HG02852 (cell line): ENCODE measurements at regions not wholly inside any gene's neighbourhood (a gene's known extent, or its start where the extent isn't known, plus 50 kb on each side); places are given as distances from the start of the nearest gene placed in this dataset.
"Not testable (repeated sequence)": the region's sequence is repeated elsewhere in the genome, so short reads cannot be mapped to it uniquely, and the experiment has no call there.

Experiments used
- ATAC-seq: cut with Tn5 transposase; IDR thresholded peaks from one replicate; pipeline ENCODE4 v1.9.1; 2021; ENCODE audit warnings: mild to moderate bottlenecking, moderate library complexity; ENCODE audit not compliant: unreplicated experiment

GRCh38 chr19:28319918-28320317 is 893.0 kb downstream of the UQCRFS1 start:
- no peak for ATAC-seq

- ATAC-seq, result no peak
Observed at GRCh38 chr19:28319227-28319626, 893.7 kb downstream of the UQCRFS1 start.

- no peak for ATAC-seq
Observed at GRCh38 chr19:28318469-28319179, 894.3 kb downstream of the UQCRFS1 start.

GRCh38 chr19:28316464-28316863 is 896.5 kb downstream of the UQCRFS1 start:
- no peak for ATAC-seq

DNA sequence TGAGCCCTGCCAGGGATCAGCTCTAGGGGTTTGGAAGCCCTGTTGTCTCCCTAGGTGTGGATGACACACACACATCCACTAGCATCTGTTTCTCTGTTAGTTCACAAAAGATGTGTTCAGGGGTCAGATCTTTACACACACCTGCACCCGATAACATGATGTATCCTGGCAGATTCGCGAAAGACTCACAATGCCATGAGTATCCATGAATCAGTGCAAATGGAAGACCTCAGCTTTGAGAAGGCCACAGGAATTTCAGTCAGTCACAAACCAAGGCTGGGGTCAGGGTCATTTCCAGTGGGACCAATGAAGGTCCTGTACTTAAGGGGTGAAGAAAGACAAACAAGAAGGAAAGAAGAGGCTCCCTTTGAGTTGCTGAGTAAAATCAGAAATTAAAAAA is 898.2 kb downstream of the UQCRFS1 start:
- ATAC-seq, result no peak

DNA sequence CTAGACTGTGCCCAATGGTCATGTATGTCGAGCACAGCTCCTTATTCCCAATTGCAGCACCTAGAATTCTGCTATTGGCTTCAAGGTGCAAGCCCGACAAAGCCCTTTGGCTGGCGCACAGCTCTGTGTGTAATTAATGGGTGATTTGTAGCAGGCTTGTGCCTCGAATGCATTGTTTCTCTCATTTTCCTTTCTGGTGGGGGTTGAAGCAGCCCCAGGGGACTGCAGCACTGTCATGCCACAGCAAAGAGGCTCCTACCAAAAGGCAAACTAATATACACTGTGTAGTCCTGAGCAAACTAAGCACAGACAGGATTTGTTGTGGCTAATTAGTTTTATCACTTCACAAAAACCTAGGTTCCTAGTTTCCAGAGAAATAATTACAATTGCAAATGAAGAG is 898.7 kb downstream of the UQCRFS1 start:
- ATAC-seq, result no peak

DNA sequence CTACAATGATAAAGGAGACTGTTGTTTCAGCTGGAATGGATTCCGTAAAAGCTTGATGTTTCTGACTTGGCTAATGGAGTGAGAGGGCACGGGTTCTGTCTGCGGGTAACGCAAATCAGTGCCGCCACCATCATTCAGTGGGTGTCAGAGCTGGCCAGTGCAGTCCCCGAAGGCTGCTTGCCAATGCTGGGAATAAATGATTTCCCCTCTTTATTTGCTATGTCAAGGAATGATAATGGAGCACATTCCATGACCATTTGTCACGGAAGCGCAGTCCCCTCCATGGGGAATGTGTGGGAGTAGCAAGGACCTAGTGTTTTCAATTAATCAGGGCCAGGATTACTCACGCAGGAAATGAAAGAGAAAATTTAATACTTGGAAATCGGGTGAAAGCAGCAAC is 899.3 kb downstream of the UQCRFS1 start:
- ATAC-seq, result no peak

DNA sequence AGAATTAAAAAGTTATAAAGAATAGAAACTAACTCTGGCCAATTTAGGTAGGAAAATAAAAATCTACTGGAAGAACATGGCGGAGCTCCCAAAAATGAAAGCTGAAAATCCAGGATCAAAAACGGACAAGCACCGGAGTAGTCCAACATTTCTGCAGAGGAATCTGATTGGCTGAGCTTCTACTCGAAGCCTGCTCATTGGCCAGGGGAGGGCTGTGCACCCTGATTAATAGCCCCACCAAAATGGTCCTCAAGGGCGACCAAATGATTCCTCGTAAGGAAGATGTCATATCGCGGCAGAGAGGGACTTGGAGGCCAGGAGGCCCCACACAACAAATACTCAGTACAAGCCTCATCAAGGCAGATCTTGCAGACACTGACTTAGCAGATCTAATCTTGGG is 900.7 kb downstream of the UQCRFS1 start:
- no peak for ATAC-seq

DNA sequence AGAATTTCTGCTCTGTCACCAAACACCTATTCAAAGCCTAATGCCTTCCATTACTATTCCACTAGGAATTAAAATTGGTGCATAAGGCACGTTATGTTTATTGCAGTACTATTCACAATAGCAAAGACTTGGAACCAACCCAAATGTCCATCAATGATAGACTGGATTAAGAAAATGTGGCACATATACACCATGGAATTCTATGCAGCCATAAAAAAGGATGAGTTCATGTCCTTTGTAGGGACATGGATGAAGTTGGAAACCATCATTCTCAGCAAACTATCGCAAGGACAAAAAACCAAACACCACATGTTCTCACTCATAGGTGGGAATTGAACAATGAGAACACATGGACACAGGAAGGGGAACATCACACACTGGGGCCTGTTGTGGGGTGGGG is 902.1 kb downstream of the UQCRFS1 start:
- not testable (repeated sequence) for ATAC-seq

- no peak for ATAC-seq
Observed at GRCh38 chr19:28309070-28309469, 903.9 kb downstream of the UQCRFS1 start.

GRCh38 chr19:28307963-28308362 is 905.0 kb downstream of the UQCRFS1 start:
- ATAC-seq, result no peak

- no peak for ATAC-seq
Observed at GRCh38 chr19:28307487-28307886, 905.5 kb downstream of the UQCRFS1 start.

DNA sequence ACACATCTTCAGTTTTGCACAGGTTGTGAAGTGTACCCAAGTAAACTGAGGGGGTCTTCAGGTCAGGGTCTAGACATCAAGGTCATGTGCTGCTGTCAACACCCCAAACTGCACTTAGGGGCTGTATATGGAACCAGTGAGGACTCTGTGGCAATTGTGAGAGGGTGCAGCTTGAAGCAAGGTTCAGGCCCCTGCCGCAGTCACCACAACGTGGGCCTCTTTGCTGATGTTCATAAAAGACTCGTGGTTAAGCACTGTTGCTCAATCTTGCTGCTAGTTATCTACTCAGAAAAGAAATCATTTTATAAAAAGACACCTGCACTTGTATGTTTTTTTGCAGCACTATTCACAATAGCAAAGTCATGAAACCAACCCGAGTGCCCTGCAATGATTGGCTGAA is 907.4 kb downstream of the UQCRFS1 start:
- no peak for ATAC-seq

GRCh38 chr19:28303502-28303901 is 909.4 kb downstream of the UQCRFS1 start:
- ATAC-seq, result no peak

DNA sequence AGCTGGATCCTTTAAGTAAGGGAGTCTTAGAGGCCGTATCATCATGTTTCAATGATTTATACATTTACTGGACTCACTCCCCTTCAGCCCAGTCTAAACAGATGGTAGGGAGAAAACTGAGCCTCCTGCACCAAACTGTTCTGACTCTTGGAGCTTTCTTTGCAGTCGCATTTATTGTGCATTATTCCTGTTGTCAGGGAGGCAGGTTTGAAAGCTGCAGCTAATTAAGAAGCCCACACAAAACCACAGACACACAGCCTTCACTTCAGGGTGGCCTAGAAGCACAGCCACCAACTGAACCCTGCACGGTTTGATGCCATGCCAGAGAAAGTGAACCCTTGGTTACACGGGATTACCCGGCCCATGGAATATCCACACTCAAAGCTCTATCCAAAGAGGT is 911.0 kb downstream of the UQCRFS1 start:
- ATAC-seq, result no peak

GRCh38 chr19:28301463-28301862 is 911.5 kb downstream of the UQCRFS1 start:
- no peak for ATAC-seq

DNA sequence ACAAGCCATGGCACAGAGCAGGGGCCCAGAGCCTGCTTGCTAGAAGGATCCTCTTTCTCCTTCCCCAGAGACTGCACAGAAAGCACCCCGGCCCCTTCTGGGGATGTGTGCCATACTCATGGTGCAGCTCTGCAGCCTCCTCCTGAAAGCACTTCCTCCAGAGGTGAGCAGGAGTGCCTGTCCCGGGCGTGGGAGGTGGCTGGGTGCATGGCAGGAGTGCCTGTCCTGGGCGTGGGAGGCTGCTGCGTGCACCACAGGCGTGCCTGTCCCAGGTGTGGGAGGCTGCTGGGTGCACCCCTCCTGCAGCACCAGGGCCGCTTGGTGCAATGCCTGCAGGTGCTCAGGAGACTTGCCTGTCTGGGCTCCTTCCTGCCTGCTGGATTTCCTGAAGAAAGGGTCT is 913.3 kb downstream of the UQCRFS1 start:
- ATAC-seq, result no peak

DNA sequence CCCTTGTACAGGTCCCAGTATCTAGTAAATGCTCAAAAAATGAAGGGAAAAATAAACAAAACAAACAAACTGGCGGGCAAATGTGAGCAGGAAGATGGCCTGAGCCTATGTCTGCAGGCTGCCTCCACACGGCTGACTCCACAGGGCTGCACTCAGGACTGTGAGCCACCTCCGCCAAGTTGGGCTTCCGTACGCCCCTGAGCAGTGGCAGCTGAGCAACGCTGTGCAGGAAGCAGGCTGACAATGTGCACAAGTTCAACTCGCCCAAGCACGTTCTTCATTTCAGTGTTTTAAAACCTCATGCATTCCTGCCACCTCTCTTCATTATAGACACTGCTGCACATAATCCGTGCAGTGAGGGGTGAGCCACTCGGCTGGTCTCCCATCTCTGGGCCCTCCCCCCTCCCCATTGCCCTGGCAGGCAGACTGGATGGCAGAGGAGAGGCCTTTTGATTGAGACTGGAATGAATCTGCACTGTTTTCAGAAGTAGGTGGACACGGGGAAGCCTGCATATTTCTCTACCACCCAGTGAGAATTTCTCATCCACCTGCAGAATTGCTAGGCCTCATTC is 915.3 kb downstream of the UQCRFS1 start:
- ATAC-seq, result no peak

DNA sequence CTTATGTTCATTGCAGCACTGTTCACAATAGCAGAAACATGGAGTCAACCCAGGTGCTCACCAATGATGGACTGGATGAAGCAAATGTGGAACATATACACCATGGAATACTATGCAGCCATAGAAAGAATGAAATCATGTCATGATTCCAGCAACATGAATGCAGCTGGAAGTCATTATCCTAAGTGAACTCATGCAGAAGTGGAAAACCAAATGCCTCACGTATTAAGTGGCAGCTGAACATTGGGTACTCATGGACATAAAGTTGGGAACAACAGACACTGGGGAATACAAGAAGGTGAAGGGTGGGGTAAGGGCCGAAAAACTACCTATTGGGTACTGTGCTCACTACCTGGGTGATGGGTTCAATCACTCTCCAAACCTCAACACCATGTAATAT is 915.9 kb downstream of the UQCRFS1 start:
- ATAC-seq, result no peak

DNA sequence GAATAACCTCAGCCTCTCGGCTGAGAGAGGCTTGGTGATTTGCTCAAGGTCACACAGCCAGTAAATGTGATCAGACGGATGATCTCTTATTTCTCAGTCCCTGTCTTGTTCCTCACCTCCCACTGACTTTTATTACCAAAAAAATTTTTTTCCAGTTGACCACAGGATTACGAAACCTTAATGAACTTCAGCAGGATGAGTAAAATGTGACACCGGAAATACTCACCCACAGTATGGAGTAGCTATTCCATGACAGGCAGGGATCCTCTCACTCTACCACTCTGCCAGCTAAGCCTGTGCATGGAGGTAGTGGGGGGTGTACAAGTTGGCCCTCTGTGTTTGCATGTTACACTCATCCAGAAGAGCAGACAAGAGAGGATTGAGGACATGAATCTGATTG is 916.4 kb downstream of the UQCRFS1 start:
- no peak for ATAC-seq

- not testable (repeated sequence) for ATAC-seq
Observed at GRCh38 chr19:28294975-28295374, 918.0 kb downstream of the UQCRFS1 start.

GRCh38 chr19:28294395-28294794 is 918.6 kb downstream of the UQCRFS1 start:
- no peak for ATAC-seq

- ATAC-seq, result no peak
Observed at GRCh38 chr19:28293685-28294084, 919.3 kb downstream of the UQCRFS1 start.
